Testis (tissue), 2 donors: ENCODE measurements at regions not wholly inside any gene's neighbourhood (a gene's known extent, or its start where the extent isn't known, plus 50 kb on each side); places are given as distances from the start of the nearest gene placed in this dataset.

Source experiments
- CTCF ChIP-seq, 3 experiments: fragments of 450-650 bp in 2 of 3; fragments of 200-600 bp in 1 of 3; sonication (generic) in 1 of 3; IDR thresholded peaks; one replicate each; pipeline ENCODE4 v1.5.1; 2016 to 2019; ENCODE audit warnings: antibody characterized with exemption in 3 of 3, mild to moderate bottlenecking in 2 of 3, moderate library complexity in 1 of 3
- POLR2A ChIP-seq: fragments of 450-650 bp; IDR thresholded peaks from one replicate; pipeline ENCODE4 v1.6.1; 2017; ENCODE audit warnings: antibody characterized with exemption, mild to moderate bottlenecking, moderate library complexity

- TF ChIP-seq CTCF (IDR thresholded peaks at IDR 0.05) (no peak), POLR2A (no peak)
Measured at GRCh38 chr11:57124917-57125316, 56.8 kb upstream of the LRRC55 start.
